ENCODE measurements at regions not wholly inside any gene's neighbourhood (a gene's known extent, or its start where the extent isn't known, plus 50 kb on each side); places are given as distances from the start of the nearest gene placed in this dataset.

DNA sequence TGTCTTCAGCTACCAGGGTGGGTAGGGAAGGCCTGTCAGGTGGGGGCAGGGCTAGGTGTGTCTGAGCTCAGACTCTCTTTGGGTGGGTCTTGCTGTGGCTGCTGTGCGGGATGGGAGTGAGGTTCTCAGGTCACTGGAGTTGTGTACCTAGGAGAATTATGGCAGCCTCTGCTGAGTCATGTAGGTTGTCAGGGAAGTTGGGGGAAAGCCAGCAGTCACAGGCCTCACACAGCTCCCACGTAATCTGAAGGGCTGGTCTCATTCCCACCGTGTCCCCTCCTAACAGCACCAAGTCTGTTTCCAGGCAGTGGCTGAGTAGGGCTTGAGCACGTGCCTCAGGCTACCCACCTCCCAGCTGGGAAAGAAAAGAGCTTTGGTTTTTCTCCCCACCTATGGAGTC, 67.0 kb downstream of the CHCHD4 start:
- no peak for TF ChIP-seq POLR2A (IDR thresholded peaks at IDR 0.05)
- TF ChIP-seq, protein P1, sequence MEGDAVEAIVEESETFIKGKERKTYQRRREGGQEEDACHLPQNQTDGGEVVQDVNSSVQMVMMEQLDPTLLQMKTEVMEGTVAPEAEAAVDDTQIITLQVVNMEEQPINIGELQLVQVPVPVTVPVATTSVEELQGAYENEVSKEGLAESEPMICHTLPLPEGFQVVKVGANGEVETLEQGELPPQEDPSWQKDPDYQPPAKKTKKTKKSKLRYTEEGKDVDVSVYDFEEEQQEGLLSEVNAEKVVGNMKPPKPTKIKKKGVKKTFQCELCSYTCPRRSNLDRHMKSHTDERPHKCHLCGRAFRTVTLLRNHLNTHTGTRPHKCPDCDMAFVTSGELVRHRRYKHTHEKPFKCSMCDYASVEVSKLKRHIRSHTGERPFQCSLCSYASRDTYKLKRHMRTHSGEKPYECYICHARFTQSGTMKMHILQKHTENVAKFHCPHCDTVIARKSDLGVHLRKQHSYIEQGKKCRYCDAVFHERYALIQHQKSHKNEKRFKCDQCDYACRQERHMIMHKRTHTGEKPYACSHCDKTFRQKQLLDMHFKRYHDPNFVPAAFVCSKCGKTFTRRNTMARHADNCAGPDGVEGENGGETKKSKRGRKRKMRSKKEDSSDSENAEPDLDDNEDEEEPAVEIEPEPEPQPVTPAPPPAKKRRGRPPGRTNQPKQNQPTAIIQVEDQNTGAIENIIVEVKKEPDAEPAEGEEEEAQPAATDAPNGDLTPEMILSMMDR (IDR thresholded peaks at IDR 0.05): no peak

Data from lower leg skin (tissue), 3 donors.